ENCODE measurements at regions not wholly inside any gene's neighbourhood (a gene's known extent, or its start where the extent isn't known, plus 50 kb on each side); places are given as distances from the start of the nearest gene placed in this dataset.

- no peak for TF ChIP-seq MEF2A (IDR thresholded peaks at IDR 0.05; ENCODE audit: control insufficient read depth, low read depth, low read length)
These were observed 762.9 kb downstream of the LTN1 start (continued) for GRCh38 chr21:28229814-28230213.

GRCh38 chr21:28228636-28228995 is 764.1 kb downstream of the LTN1 start:
- H2AFZ ChIP-seq (ENCODE audit: low read depth, low read length), result no peak overlapping the region
- POLR2A ChIA-PET, result no interaction called here
- H3K27ac ChIP-seq (ENCODE audit: extremely low read depth, low read depth, low read length), result no peak overlapping the region
- H3K4me1 ChIP-seq (replicated peaks in 1 of 2; ENCODE audit: control insufficient read depth in 2 of 2, insufficient read depth in 2 of 2, low read length in 2 of 2), result no peaks in the 10 kb centered on the region
- no peak overlapping the region for H3K4me3 ChIP-seq
- intact Hi-C loops (cut with micrococcal nuclease), result no loop called here
- 3% methylated on average over 2 of the region's 2 CpGs for WGBS (ENCODE audit: insufficient coverage, low coverage, missing lambda C conversion rate)
- H3K9me3 ChIP-seq (replicated peaks; ENCODE audit: control insufficient read depth, insufficient read depth, low read depth, low read length), result no peaks in the 10 kb centered on the region
- DNase-seq (ENCODE audit: extremely low read depth in 1 of 4, low spot score in 3 of 4) (no peak), ATAC-seq (no peak), FAIRE-seq (no peak)
- H3K27me3 ChIP-seq (ENCODE audit: control insufficient read depth in 2 of 2, insufficient read depth in 2 of 2, low read length in 2 of 2), result no peaks in the 10 kb centered on the region
- no peaks in the 10 kb centered on the region for H3K36me3 ChIP-seq (ENCODE audit: control insufficient read depth, insufficient read depth, low read length)
- no peaks in the 10 kb centered on the region for H4K20me1 ChIP-seq (replicated peaks; ENCODE audit: control insufficient read depth, insufficient read depth, low read length)
- no TSS peak for BruUV-seq (replicated peaks)
- TF ChIP-seq ETS2 (tag; IDR thresholded peaks at IDR 0.05; ENCODE audit: borderline replicate concordance, poor library complexity, severe bottlenecking), result no peak
- CTCF ChIA-PET (ENCODE audit: low intra/inter-chr PET ratio), result no interaction called here
- H3K79me2 ChIP-seq (ENCODE audit: control insufficient read depth, insufficient read depth, low read length), result no peaks in the 10 kb centered on the region
- H3K4me2 ChIP-seq (ENCODE audit: insufficient read depth, low read length), result no peak overlapping the region
- H3K9me1 ChIP-seq (ENCODE audit: control insufficient read depth, insufficient read depth, low read length), result no peaks in the 10 kb centered on the region
- no peak overlapping the region for H3K9ac ChIP-seq (ENCODE audit: insufficient read depth in 1 of 2, low read depth in 2 of 2, low read length in 2 of 2)
- in situ Hi-C loops (cut with MboI), result no loop called here

DNA sequence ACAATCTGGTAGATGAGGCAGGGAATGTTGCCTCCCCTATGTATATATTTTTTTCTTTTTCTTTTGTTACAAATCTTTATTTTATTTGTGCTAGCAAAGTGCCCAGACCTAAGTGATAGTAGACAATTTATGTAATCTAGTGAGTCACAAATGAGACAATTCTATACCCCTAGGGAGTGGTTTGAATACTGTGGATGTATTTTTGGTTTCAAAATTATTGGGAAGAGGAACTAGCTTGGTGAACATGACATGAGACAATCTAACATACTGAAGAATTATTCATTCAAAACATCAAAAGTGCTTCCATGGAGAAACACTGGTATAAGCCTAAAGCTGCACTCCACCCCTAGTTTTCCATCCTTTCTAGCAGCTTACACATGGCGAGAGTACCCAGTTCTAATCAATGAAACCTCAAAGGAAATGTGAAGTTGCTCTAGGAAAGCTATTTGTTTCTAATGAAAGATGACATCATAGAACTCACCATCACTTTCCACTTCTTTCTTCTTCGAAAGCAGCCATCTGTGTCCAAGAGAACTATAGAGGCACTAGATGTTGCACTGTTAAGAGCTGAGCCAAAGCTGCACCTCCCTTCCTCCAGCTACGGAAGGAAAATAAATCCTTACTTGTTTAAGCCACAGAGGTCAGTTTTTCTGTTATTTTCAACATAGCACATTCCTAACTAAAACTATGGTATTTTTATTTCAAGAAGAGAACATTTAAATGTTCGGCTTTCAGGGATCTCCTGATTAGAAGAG is 764.6 kb downstream of the LTN1 start:
- Histone ChIP-seq H3K4me3 (no peak overlapping the region), H2AFZ (ENCODE audit: low read depth, low read length) (no peak overlapping the region), H3K27me3 (ENCODE audit: control insufficient read depth in 2 of 2, insufficient read depth in 2 of 2, low read length in 2 of 2) (no peaks in the 10 kb centered on the region), H3K4me1 (replicated peaks in 1 of 2; ENCODE audit: control insufficient read depth in 2 of 2, insufficient read depth in 2 of 2, low read length in 2 of 2) (no peaks in the 10 kb centered on the region), H3K79me2 (ENCODE audit: control insufficient read depth, insufficient read depth, low read length) (no peaks in the 10 kb centered on the region), H3K9me3 (replicated peaks; ENCODE audit: control insufficient read depth, insufficient read depth, low read depth, low read length) (no peaks in the 10 kb centered on the region), H4K20me1 (replicated peaks; ENCODE audit: control insufficient read depth, insufficient read depth, low read length) (no peaks in the 10 kb centered on the region), H3K9ac (ENCODE audit: insufficient read depth in 1 of 2, low read depth in 2 of 2, low read length in 2 of 2) (no peak overlapping the region), H3K4me2 (ENCODE audit: insufficient read depth, low read length) (no peak overlapping the region), H3K36me3 (ENCODE audit: control insufficient read depth, insufficient read depth, low read length) (no peaks in the 10 kb centered on the region), H3K27ac (ENCODE audit: extremely low read depth, low read depth, low read length) (no peak overlapping the region), H3K9me1 (ENCODE audit: control insufficient read depth, insufficient read depth, low read length) (no peaks in the 10 kb centered on the region)
- intact Hi-C loops (cut with micrococcal nuclease) (no loop called here), in situ Hi-C loops (cut with MboI) (no loop called here)
- BruUV-seq (replicated peaks), result no TSS peak
- ChIA-PET POLR2A (no interaction called here), CTCF (ENCODE audit: low intra/inter-chr PET ratio) (interaction anchor here (0.6 kb wide), 1 partner anchor 114 kb away, joined by 3 read pairs; no protein-coding TSS in a partner anchor)
- ATAC-seq, result no peak
- no peak for DNase-seq (ENCODE audit: extremely low read depth in 1 of 4, low spot score in 3 of 4)
- no peak for FAIRE-seq
- WGBS (ENCODE audit: insufficient coverage, low coverage, missing lambda C conversion rate), result 1% methylated on average over 4 of the region's 4 CpGs
- TF ChIP-seq ZNF589 (CRISPR knock-in tag; IDR thresholded peaks at IDR 0.05; ENCODE audit: low read depth) (no peak), PYGO2 (tag; IDR thresholded peaks at IDR 0.05) (no peak), POLR2AphosphoS5 (IDR thresholded peaks at IDR 0.05; ENCODE audit: control insufficient read depth, insufficient read depth, low read depth, low read length) (no peak), PCBP1 (IDR thresholded peaks at IDR 0.05; ENCODE audit: low read depth, low read length, poor library complexity, severe bottlenecking) (no peak), NR2F6 (CRISPR knock-in tag; IDR thresholded peaks at IDR 0.05) (no peak), EHMT2 (IDR thresholded peaks at IDR 0.05) (no peak), MCM5 (IDR thresholded peaks at IDR 0.05; ENCODE audit: low read depth) (no peak)
